NAMALWA (cell line): ENCODE measurements at regions not wholly inside any gene's neighbourhood (a gene's known extent, or its start where the extent isn't known, plus 50 kb on each side); places are given as distances from the start of the nearest gene placed in this dataset.

Experiments
- DNase-seq: peaks from one replicate; pipeline ENCODE4 v3.0.0-alpha.2; 2015; ENCODE audit warnings: low spot score

- no peak for DNase-seq
Measured at GRCh38 chr10:78742730-78743615, 325.8 kb upstream of the ZMIZ1 start.

GRCh38 chr10:78744056-78744455 lies 324.7 kb upstream of the ZMIZ1 start:
- DNase-seq = no peak

DNA sequence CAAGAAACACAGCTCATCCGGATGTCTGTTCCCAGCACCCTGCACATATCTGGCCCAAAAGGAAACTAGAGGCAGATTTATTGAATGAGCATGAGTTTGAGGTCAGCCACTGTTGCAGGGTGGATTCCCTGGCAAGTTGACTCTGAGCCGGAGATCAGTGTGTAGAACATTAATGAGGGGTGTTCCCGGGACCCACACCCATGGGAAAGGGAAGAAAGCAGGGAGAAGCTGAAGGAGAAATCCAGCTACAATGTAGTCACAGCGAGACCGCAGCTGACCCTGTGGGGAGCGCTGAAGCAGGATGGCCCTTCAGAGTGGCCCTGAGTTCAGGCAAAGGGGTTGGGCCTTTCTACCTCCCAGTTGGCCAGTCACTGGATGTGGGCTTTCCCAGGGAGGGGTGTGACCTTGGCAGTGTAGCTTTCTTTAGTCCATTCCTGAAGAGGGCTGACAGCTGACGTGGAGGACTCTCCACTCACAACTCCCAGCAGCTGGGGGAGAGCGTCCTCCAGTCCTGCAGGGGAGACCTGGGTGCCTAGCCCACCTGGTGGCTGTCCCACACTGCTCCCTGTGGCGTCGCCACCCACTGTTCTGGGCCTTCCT lies 324.2 kb upstream of the ZMIZ1 start:
- DNase-seq = no peak

DNA sequence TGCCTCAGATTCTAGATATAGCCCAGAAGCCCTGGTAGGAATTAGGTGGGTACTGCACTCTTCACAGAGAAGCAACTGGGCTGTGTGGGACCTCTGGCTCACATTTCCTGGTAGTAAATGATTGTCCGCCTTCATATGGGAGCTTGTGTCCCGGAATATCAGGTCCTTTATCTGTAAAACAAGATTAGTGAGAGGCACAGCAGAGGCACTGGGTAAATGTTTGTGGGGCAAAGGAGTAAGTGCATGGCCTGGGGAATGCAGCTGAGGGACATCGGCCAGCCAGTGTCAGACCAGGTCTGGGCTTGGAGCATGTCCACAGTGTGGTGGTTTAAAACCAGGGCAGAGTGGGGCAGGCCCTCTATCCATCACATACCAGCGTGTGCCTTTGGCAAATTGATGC lies 323.3 kb upstream of the ZMIZ1 start:
- DNase-seq = no peak

DNA sequence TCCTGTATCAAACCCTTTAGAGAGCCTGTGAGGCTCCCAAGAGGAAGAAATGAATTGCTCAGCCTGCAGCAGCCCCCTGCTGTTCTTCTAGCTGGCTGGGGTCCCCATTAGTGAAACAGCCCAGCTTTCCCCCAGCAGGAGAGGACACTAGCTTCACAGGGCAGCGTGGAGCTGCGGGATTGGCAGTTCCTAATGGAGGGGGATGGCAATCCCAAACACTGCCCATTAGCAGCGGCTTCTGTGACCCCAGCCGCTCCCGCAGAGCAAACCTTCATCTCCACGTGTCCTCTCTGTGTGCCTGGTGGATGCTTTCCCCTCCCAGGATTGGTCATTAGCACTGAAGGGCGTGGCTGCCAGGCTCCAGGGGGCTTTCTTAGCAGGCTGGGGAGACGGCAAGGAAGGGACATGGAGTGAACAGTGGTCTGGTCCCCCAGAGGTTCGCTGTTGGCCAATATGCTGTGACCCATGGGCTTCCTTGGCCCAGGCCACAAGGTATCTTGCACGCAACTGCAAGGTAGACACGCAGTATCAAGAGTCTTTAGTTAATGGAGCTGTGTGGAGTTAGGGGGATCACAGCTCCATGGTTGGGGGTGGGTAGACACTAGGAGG lies 322.5 kb upstream of the ZMIZ1 start:
- no peak for DNase-seq

- DNase-seq = no peak
Measured at GRCh38 chr10:78747401-78748234, 321.1 kb upstream of the ZMIZ1 start.

- DNase-seq = no peak
Measured at GRCh38 chr10:78748235-78748533, 320.6 kb upstream of the ZMIZ1 start.

DNA sequence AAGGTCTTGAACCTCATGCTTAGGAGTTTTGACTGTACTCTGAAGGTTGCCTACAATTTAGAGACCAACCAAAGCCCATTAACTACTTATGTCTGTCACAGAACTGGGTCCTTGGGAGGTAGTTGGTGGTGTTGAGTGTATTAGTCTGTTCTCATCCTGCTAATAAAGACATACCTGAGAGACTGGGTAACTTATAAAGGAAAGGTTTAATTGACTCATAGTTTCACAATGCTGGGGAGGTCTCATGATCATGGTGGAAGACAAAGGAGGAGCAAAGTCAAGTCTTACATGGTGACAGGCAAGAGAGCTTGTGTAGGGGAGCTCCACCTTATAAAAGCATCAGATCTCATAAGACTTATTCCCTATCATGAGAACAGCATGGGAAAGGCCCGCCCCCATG lies 319.6 kb upstream of the ZMIZ1 start:
- no peak for DNase-seq

- DNase-seq = no peak
Measured at GRCh38 chr10:78749898-78750297, 318.9 kb upstream of the ZMIZ1 start.

- DNase-seq = no peak
Measured at GRCh38 chr10:78750418-78750817, 318.3 kb upstream of the ZMIZ1 start.

GRCh38 chr10:78751716-78752115 lies 317.1 kb upstream of the ZMIZ1 start:
- DNase-seq = no peak

- DNase-seq = no peak
Measured at GRCh38 chr10:78752221-78752620, 316.5 kb upstream of the ZMIZ1 start.

- no peak for DNase-seq
Measured at GRCh38 chr10:78752708-78753107, 316.1 kb upstream of the ZMIZ1 start.

GRCh38 chr10:78754269-78755062 lies 314.3 kb upstream of the ZMIZ1 start:
- DNase-seq = no peak

DNA sequence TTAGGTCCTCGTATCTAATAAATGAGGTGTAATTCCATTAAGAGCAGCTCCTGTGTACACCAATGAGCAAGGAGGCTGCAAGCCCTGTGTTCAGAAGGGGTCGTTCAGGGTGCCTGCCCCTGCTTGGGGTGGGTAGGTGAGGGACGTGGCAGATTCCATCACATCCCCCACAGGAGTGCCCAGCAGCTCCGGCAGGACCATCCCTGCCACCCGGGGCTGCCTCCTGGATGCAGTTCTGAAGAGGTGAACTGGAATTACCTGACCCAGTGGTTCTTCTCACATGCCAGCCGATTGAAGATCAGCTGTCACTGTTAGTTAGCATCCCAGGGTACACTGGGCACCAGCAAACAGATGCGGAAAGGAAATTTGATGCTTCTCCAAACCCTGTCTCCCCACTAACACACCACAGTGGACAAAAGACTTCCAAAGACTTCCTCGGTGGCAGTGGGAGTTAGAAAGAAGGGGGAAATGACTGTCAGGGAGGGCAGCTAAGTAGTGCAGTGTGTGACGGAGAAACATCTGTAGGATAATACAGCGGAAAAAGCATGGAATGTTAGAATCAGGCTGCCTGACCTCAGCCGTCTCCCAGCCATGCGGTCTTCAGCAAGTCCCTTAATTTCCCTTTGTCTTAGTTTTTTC lies 313.6 kb upstream of the ZMIZ1 start:
- DNase-seq = no peak

- DNase-seq = no peak
Measured at GRCh38 chr10:78755877-78756455, 312.8 kb upstream of the ZMIZ1 start.

- DNase-seq = no peak
Measured at GRCh38 chr10:78756604-78757343, 312.0 kb upstream of the ZMIZ1 start.

DNA sequence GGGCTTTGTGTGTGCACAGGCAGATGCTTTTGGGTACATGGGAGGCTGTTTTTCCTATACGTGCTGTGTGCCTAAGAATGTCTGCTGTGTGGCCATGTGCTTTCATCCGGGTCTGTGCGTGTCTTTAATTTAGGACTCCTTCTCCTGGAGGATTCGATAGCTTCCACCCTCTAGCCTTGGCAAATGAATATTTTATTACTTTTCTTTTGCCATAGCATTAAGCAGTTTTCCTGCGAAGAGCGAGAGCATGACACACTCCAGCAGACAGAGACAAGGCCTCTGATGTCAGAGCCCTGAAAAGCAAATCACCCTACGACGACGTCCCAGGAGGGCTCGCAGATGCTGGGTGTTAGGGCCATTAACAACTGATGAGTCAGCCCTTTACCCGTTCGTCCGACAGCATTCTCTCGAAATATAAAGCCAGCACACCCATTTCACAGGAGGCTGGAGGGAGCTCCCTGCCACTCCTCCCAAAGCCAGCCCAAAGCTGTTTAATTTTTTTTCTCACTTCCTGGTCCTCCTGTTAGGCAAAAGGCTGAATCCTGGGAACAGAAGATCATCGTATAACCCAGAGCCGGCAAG lies 311.3 kb upstream of the ZMIZ1 start:
- DNase-seq = no peak

GRCh38 chr10:78758176-78758575 lies 310.6 kb upstream of the ZMIZ1 start:
- DNase-seq = no peak
